Vagina (tissue), 2 donors: ENCODE measurements at regions not wholly inside any gene's neighbourhood (a gene's known extent, or its start where the extent isn't known, plus 50 kb on each side); places are given as distances from the start of the nearest gene placed in this dataset.

Source experiments
- DNase-seq, 2 donors: peaks; one replicate each; pipeline ENCODE4 v3.0.0-alpha.2; 2017; ENCODE audit errors: extremely low spot score in 2 of 2
- H3K27ac ChIP-seq: fragments of 200-600 bp; sonication (generic); one replicate; pipeline ENCODE4 v1.5.1; 2019
- H3K27me3 ChIP-seq: fragments of 200-600 bp; sonication (generic); one replicate; pipeline ENCODE4 v1.5.1; 2019
- H3K36me3 ChIP-seq, 2 donors: fragments of 200-600 bp; sonication (generic); one replicate each; pipeline ENCODE4 v1.5.1; 2017 to 2019
- H3K4me1 ChIP-seq: fragments of 200-600 bp; sonication (generic); one replicate; pipeline ENCODE4 v1.5.1; 2019
- H3K4me3 ChIP-seq, 2 donors: fragments of 200-600 bp; sonication (generic); 1 replicate in 1 of 2; 2 replicates in 1 of 2; pipeline ENCODE4 v1.5.1; 2016 to 2019
- H3K9me3 ChIP-seq: fragments of 200-600 bp; sonication (generic); one replicate; pipeline ENCODE4 v1.5.1; 2019
- CTCF ChIP-seq, 3 experiments: fragments of 450-650 bp in 2 of 3; fragments of 200-600 bp in 1 of 3; sonication (generic) in 1 of 3; IDR thresholded peaks; one replicate each; pipeline ENCODE4 v1.5.1; 2017 to 2019; ENCODE audit warnings: antibody characterized with exemption in 3 of 3, mild to moderate bottlenecking in 2 of 3, moderate library complexity in 2 of 3
- POLR2A ChIP-seq, 2 donors: fragments of 450-650 bp; IDR thresholded peaks; one replicate each; pipeline ENCODE4 v1.6.1; 2017; ENCODE audit warnings: antibody characterized with exemption in 2 of 2, mild to moderate bottlenecking in 2 of 2, moderate library complexity in 2 of 2
- POLR2AphosphoS5 ChIP-seq, 2 donors: sonication (generic); formaldehyde crosslinking; IDR thresholded peaks; one replicate each; pipeline ENCODE4 v1.9.0; 2017; ENCODE audit warnings: antibody characterized with exemption in 2 of 2, mild to moderate bottlenecking in 2 of 2, low read depth in 1 of 2; ENCODE audit not compliant: insufficient read depth in 1 of 2
- intact Hi-C: fragments of 100-400 bp; cut with DNase I; formaldehyde crosslinking; loops from one replicate; pipeline ENCODE4 v1.15.1; 2023

GRCh38 chr6:56741472-56741871 is 98.8 kb upstream of the DST start:
- H3K9me3 ChIP-seq, result no peaks in the 10 kb centered on the region
- TF ChIP-seq POLR2AphosphoS5 (IDR thresholded peaks at IDR 0.05; ENCODE audit: insufficient read depth in 1 of 2, low read depth in 1 of 2), result no peak
- TF ChIP-seq CTCF (IDR thresholded peaks at IDR 0.05), result no peak
- no peak for TF ChIP-seq POLR2A (IDR thresholded peaks at IDR 0.05)
- no peaks in the 10 kb centered on the region for H3K27me3 ChIP-seq
- peak overlapping the region; percentile 10 for H3K27ac ChIP-seq
- no peaks in the 10 kb centered on the region for H3K4me1 ChIP-seq
- no peak for DNase-seq
- H3K4me3 ChIP-seq, result no peak overlapping the region
- intact Hi-C loops, result no loop called here
- no peaks in the 10 kb centered on the region for H3K36me3 ChIP-seq

- intact Hi-C loops, result no loop called here
- TF ChIP-seq CTCF (IDR thresholded peaks at IDR 0.05) (no peak), POLR2AphosphoS5 (IDR thresholded peaks at IDR 0.05; ENCODE audit: insufficient read depth in 1 of 2, low read depth in 1 of 2) (no peak), POLR2A (IDR thresholded peaks at IDR 0.05) (no peak)
- Histone ChIP-seq H3K4me1 (no peaks in the 10 kb centered on the region), H3K9me3 (no peaks in the 10 kb centered on the region), H3K27me3 (no peaks in the 10 kb centered on the region), H3K36me3 (no peaks in the 10 kb centered on the region), H3K4me3 (no peak overlapping the region), H3K27ac (no peak overlapping the region)
- no peak for DNase-seq
Measured at GRCh38 chr6:56739836-56740815, 97.4 kb upstream of the DST start.

- H3K36me3 ChIP-seq, result no peaks in the 10 kb centered on the region
- peaks cover 9% of the 10 kb centered on the region for H3K4me1 ChIP-seq
- no peak overlapping the region for H3K4me3 ChIP-seq
- H3K9me3 ChIP-seq, result no peaks in the 10 kb centered on the region
- intact Hi-C loops, result no loop called here
- no peak overlapping the region for H3K27ac ChIP-seq
- no peak for DNase-seq
- no peaks in the 10 kb centered on the region for H3K27me3 ChIP-seq
- TF ChIP-seq POLR2AphosphoS5 (IDR thresholded peaks at IDR 0.05; ENCODE audit: insufficient read depth in 1 of 2, low read depth in 1 of 2) (no peak), CTCF (IDR thresholded peaks at IDR 0.05) (no peak), POLR2A (IDR thresholded peaks at IDR 0.05) (no peak)
Measured at GRCh38 chr6:56736804-56737203, 94.1 kb upstream of the DST start.

DNA sequence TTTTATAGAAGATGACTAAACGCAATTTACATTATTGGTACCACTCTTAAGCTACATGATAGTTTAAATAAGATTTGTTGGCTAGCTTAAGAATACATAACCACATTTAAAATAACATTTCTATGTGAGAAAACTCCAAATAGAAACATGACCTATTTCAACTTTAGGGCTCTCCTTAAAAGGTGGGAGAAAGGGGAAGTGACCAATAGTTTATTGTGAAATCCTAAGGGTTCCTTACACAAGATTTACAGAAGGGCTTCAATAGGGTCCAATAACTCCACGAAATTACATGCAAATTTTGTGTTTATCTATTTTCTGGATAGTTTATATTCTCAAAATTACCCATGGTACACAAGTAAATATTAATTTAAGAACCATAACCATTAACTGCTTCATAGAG is 91.6 kb upstream of the DST start:
- Histone ChIP-seq H3K4me1 (peaks cover 26% of the 10 kb centered on the region), H3K36me3 (no peaks in the 10 kb centered on the region), H3K9me3 (no peaks in the 10 kb centered on the region), H3K4me3 (no peak overlapping the region), H3K27me3 (no peaks in the 10 kb centered on the region), H3K27ac (no peak overlapping the region)
- intact Hi-C loops, result no loop called here
- no peak for DNase-seq
- TF ChIP-seq POLR2AphosphoS5 (IDR thresholded peaks at IDR 0.05; ENCODE audit: insufficient read depth in 1 of 2, low read depth in 1 of 2) (no peak), CTCF (IDR thresholded peaks at IDR 0.05) (no peak)

GRCh38 chr6:56733211-56733697 is 90.6 kb upstream of the DST start:
- no peak for DNase-seq
- H3K27me3 ChIP-seq, result no peaks in the 10 kb centered on the region
- peaks cover 26% of the 10 kb centered on the region for H3K4me1 ChIP-seq
- H3K27ac ChIP-seq, result no peak overlapping the region
- no peaks in the 10 kb centered on the region for H3K9me3 ChIP-seq
- no peak overlapping the region for H3K4me3 ChIP-seq
- H3K36me3 ChIP-seq, result no peaks in the 10 kb centered on the region
- TF ChIP-seq POLR2A (IDR thresholded peaks at IDR 0.05) (no peak), POLR2AphosphoS5 (IDR thresholded peaks at IDR 0.05; ENCODE audit: insufficient read depth in 1 of 2, low read depth in 1 of 2) (no peak), CTCF (IDR thresholded peaks at IDR 0.05) (no peak)
- intact Hi-C loops, result no loop called here
